Kidney glomerular epithelial cell (primary cell): ENCODE measurements at regions not wholly inside any gene's neighbourhood (a gene's known extent, or its start where the extent isn't known, plus 50 kb on each side); places are given as distances from the start of the nearest gene placed in this dataset.
A peak's percentile ranks its signal among the peaks of the same experiment; 100 is the strongest.

Experiments used
- DNase-seq: peaks from one replicate; lab custom pipeline; 2025; lab: John Stamatoyannopoulos, UW

GRCh38 chr3:65231544-65231943 is 543.7 kb upstream of the ADAMTS9 start:
- DNase-seq, result no peak

- no peak for DNase-seq
These were observed 542.7 kb upstream of the ADAMTS9 start for GRCh38 chr3:65230261-65231139.

GRCh38 chr3:65226287-65226686 is 538.5 kb upstream of the ADAMTS9 start:
- no peak for DNase-seq

- DNase-seq, result no peak
These were observed 522.4 kb upstream of the ADAMTS9 start for GRCh38 chr3:65210026-65210814.

- DNase-seq, result no peak
These were observed 514.6 kb upstream of the ADAMTS9 start for GRCh38 chr3:65202395-65202794.

GRCh38 chr3:65201926-65202325 is 514.1 kb upstream of the ADAMTS9 start:
- DNase-seq, result no peak

GRCh38 chr3:65200310-65200970 is 512.6 kb upstream of the ADAMTS9 start:
- no peak for DNase-seq

GRCh38 chr3:65196663-65197062 is 508.9 kb upstream of the ADAMTS9 start:
- DNase-seq, result peak; percentile 73

- DNase-seq, result no peak
These were observed 507.6 kb upstream of the ADAMTS9 start for GRCh38 chr3:65195211-65196006.

GRCh38 chr3:65194744-65195143 is 506.9 kb upstream of the ADAMTS9 start:
- no peak for DNase-seq

- DNase-seq, result no peak
These were observed 506.4 kb upstream of the ADAMTS9 start for GRCh38 chr3:65194047-65194714.

- no peak for DNase-seq
These were observed 505.7 kb upstream of the ADAMTS9 start for GRCh38 chr3:65193531-65193930.

- DNase-seq, result no peak
These were observed 502.3 kb upstream of the ADAMTS9 start for GRCh38 chr3:65190111-65190510.

- no peak for DNase-seq
These were observed 498.5 kb upstream of the ADAMTS9 start for GRCh38 chr3:65186268-65186667.

GRCh38 chr3:65182682-65183081 is 494.9 kb upstream of the ADAMTS9 start:
- DNase-seq, result no peak

GRCh38 chr3:65182085-65182484 is 494.3 kb upstream of the ADAMTS9 start:
- DNase-seq, result no peak

- DNase-seq, result no peak
These were observed 493.6 kb upstream of the ADAMTS9 start for GRCh38 chr3:65181391-65181871.

GRCh38 chr3:65178703-65179102 is 490.9 kb upstream of the ADAMTS9 start:
- peak; percentile 77 for DNase-seq

- peak; percentile 19 for DNase-seq
These were observed 490.2 kb upstream of the ADAMTS9 start for GRCh38 chr3:65177960-65178376.

- DNase-seq, result no peak
These were observed 486.9 kb upstream of the ADAMTS9 start for GRCh38 chr3:65174713-65175112.

- no peak for DNase-seq
These were observed 486.0 kb upstream of the ADAMTS9 start for GRCh38 chr3:65173841-65174240.
